Occipital lobe (tissue), 1 donor: ENCODE measurements at regions not wholly inside any gene's neighbourhood (a gene's known extent, or its start where the extent isn't known, plus 50 kb on each side); places are given as distances from the start of the nearest gene placed in this dataset.

Experiments used
- DNase-seq: peaks from one replicate; lab custom pipeline; 2025; lab: John Stamatoyannopoulos, UW

DNA sequence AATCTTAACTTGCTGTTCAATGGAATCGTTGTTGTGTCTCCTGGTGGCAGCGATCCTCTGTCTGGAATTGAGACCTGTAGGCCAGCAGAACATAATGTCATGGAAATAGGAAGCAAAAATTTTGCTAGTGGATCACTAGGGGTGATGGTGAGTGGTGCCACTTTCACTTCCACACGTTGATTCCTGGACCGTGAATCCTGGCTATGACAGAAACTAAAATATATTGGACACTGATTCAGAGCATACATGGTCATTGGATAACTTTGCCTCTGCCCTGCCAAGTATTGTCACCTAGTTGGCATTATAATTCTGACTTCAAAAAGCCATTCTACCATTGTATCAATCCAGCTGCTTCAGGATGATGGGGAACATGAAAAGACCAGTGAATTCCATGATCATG lies 353.2 kb downstream of the IRX1 start:
- no peak for DNase-seq

DNA sequence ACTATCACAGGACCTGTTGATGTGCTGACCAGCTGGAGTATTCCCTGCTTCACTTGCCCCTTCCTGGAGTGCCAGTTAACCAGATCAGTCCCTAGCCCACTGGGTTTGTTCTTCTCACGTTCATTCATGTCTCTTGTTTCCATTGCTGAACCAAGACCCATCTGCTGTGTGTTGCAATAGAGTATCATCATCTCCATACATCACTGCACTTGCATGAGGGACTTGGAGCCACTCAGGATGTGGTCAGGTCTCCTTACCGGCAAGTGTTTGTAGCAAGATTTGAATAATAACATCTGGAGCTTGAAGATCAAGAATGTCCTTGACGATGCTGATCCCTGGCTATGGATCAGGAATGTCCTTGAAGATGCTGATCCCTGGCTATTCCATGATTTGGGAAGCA lies 358.6 kb downstream of the IRX1 start:
- no peak for DNase-seq

DNA sequence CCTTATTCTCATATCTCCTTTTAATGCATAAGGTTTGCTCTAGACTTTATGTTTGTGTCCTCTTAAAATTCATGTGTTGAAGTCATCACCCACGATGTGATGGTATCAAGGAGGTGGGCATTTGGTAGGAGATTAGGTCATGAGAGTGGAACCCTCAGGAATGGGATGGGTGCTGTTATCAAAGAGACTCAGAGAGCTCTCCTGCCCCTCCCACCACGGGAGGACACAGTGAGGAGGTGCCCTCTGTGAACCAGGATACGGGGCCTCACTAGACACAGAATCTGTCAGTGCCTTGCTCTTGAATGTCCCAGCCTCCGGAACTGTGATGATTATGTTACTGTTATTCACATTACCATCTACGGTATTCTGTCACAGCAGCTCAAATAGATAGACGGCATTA lies 359.0 kb downstream of the IRX1 start:
- DNase-seq = no peak

DNA sequence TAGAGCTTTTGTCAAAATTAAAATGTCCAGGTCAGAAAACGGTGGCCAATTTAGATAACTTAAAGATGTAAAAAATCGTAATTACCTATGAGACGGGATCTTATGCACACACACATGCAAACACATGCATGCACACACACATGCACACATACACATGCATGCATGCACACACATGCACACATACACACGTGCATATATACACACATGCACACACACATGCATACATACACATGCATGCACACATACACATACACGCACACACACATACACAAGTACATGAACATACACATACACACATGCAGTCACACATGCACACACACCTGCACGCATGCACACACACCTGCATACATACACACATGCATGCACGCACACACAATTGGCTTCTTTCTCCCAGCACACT lies 362.0 kb downstream of the IRX1 start:
- no peak for DNase-seq

DNA sequence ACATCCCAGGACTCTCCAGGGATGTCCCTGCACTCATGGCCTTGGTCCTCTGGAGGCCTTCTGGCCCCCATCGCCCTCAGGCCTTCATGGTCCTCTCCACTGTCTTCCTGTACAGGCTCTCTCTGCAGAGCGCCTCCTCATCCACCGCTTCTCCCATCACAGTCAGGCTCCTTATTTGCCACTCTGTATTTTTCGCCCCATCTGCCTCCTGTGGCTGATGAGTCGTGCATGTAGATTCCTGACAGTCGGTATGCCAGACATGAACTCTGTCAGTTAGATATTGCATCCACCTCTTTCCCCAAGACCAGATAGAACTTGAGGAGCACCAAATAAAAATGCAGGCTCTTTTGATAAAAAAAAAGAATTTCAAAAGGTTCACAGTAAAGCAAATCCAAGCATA lies 362.8 kb downstream of the IRX1 start:
- DNase-seq = no peak

DNA sequence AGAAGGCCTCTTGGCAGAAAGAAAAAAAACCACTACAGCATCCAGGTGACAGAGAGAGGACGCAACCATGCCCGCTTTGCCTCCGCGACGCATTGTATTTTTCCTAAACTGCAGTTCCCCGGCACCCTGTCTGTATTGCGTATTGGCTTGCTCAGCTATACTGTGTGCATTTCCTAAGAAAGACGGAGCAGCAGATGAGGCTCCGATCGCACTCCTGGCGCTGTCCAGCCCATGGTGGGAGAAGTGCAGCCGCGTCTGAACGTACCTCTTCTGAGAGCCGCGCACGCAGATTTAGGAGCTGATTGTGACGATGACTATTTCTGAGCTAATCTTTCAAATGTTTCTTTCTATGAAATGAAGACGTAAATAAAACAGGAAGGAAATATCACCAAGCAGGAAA lies 366.5 kb downstream of the IRX1 start:
- no peak for DNase-seq

DNA sequence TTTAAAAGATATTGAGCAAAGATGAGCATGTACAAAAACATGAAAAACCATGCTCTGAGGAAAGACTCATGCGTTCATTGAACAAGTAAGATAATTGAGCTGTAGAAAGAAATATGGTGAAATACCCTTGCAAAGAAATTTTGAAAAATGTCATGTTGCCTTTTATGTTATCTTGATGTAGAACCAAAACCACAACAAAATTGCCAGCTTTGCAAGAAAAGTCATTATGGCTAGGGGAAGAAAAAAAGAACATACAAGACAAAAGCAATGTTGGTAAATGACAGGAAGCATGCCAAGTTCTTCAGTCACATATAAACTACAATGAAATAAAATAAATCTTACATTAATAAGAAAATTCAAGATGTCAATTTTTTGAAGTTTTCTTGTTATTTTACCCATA lies 368.0 kb downstream of the IRX1 start:
- DNase-seq = no peak

DNA sequence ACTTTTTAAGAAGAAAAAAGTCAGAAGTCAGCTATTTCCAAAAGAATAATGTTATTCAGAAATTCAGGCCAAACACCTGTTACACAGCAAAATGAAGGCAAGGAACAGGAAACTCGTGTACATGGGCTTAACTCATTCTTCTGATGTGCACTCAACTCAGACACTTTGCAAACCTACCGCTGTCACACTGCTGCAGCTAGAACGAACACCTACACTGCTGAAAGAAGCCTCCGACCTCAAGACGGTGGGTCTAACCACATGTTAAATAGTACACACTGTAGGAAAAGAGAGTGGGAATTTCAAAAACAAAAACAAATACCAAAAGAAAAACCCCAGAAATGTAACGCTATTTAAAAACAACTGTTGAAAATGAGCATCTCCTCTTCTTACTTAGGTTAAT lies 384.5 kb downstream of the IRX1 start:
- no peak for DNase-seq

DNA sequence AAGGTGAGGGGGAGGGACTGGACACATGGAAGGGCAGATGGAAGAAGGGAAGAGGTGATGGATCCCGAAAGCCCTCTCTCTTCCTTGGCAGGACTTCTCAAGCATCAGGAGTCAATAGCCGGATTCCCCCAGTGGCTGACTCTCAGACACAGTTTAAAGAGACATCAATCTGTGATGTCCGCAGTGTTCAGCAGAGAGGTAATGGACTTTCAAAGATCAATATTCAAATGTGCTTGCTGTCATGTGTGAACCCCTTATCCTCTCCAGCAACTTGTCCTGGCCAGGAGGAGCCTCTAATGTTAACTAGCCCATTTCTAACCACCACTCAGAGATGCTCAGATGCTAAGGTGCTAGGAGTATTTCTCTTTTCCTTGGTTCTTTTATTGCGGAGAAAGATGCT lies 392.2 kb downstream of the IRX1 start:
- no peak for DNase-seq

DNA sequence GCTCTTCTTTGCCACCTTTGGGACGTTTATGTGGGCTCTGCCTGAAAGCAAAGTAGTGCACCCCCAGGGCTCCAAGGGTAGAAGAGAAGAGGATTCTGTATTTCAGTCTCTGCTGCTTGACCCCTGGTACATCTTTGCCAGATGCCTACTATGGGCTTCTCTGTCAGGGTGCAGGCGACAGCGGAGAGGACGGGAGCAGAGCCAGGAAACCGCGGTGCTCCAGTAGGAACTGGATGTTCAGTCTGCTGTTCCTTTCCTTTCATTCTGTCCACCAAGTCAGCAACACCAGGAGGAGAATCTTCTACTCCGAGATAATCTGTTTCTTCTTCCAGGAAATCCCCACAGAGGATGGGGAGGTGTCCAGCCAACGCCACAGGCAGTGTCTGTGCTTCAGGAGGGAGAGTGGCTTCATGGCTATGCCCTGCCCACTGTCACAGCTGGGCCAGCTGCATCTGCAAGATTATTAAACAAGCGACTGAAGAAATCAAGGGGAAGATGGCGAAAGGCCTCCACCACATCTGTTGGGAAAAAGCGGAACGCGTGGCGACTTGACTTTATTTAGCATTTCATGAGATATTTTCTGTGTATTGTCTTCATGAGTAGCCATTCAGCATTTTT lies 398.3 kb downstream of the IRX1 start:
- DNase-seq = no peak

DNA sequence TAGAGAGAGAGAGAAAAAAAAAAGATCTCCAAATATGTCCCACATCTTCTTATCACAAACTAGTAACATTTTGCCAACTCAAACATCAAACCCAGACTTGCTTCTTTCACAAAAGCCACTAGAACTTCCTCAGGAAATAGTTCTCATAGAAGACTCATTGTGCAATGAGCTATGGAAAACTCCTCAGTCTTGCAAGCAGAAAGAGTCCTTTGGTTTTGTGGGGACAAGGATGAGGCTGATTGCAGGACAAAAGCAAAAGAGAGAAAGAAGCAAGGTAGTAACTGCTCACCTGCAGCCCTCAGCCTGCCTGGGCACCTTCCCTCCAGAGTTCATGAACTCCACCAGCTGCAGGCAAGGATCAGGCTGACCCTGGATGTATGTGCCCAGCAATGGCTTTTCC lies 399.0 kb downstream of the IRX1 start:
- DNase-seq = no peak

DNA sequence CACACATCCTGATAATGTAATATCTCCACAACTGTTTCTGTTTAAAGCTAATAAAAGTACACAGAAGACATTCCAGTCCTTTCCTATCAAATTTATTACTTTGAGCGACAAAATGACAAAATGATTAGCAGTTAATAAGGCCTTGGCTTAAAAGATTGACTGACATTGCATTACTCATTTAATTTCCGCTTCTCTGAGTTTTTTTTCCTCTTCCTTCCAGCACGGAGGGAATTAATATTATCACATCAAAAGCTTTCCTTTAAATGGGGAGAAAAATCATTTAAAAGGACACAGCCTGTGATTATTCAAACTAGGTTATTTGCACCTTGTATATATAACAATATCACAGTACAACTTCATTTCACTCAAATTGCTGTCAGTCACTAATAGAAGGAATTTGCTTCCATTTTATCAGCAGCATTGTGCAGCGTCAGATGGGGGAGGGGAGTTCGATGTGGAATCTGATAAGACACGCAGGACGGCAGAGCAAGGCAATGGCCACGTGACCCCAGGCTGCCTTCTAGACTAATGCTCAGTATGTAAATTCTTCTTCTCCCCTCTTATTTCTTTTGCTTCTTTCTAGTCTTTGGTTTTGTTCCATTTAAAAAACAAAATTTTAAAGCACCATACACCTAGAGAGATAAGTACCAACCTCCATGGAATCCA lies 400.5 kb downstream of the IRX1 start:
- no peak for DNase-seq

DNA sequence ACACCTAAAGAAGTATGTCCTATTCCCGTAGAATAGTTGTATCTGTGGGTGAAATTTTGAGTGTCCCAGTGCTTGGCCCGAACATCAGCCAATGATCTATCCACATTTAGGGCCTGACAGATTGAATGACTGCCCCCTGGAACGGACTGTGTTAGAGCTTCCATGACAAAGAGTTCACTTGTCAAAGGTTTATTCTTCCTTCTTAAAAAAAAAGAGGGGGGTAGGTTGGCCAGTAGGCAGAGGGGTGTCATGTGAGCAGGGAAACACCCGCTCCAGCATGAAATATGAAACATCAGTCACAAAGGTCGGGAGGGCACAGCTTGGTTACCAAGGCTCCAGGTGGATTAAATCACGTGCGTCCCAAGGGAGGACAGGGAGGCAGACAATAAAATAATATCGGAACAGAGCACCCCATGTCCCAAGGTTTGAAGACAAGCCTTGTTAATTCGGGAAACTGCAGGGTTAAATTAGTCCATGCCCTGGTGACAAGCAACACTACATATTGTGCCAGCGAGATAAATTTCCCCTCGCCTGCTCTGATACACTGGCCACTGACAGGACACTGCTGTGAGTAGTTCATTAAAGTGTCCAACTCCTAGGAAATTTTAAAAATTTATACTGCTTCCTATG lies 401.2 kb downstream of the IRX1 start:
- no peak for DNase-seq

DNA sequence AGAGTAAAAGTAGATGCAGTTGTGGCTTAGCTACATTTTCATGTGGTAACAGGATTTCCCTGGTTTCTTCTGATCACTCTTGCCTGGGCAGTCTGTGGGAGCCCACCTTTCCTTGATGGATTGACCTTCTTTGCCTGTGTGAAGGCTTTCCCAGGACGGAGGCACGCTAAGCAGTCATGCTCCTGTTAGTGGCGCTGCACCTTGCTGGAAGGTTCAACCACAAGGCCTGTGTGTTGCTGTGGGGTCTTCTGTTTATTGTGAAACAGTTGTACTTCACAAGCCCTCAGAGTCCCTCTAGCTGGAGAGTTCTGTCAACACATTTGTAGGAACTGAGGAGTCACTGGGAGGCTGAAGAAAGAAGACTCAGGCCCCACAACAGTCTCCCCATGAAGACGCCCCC lies 402.0 kb downstream of the IRX1 start:
- no peak for DNase-seq

DNA sequence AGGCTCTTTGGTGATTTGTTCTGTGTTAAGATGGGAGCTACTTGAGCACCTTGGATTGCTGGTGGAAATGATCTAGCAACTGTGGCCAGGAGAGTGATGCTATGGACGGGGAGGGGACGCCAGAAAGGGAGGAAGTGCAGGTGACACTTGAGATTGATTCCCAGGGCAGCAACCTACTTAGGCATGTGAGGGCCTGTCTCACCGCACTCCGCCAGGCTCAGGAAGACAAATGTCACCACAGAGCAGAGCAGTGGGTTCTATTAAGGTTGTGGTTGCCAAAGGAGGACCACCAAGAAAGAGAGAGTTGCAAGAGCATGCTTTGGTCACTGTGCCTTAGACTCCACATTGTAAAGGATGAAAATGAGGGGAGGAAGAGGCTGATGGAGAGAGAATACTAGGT lies 404.3 kb downstream of the IRX1 start:
- DNase-seq = no peak

DNA sequence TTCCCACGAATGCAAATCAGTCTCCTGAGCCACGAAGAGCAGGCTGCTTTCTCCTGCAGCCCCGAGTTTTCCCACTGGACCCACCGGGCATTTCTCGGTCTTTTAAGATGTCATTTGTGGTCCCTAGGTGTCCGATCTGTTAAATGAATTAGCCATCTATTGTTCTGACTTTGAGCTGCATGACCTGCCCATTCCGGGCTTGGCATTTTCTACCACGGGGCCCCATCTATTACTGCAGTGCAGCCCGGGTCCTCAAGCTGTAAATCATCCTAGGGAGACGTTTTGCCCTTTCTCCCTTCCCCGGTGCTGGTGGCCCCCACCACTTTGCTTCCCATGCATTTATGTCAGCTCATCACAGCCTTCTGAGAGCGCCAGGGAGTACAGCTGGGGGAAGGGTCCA lies 405.4 kb downstream of the IRX1 start:
- DNase-seq = no peak

DNA sequence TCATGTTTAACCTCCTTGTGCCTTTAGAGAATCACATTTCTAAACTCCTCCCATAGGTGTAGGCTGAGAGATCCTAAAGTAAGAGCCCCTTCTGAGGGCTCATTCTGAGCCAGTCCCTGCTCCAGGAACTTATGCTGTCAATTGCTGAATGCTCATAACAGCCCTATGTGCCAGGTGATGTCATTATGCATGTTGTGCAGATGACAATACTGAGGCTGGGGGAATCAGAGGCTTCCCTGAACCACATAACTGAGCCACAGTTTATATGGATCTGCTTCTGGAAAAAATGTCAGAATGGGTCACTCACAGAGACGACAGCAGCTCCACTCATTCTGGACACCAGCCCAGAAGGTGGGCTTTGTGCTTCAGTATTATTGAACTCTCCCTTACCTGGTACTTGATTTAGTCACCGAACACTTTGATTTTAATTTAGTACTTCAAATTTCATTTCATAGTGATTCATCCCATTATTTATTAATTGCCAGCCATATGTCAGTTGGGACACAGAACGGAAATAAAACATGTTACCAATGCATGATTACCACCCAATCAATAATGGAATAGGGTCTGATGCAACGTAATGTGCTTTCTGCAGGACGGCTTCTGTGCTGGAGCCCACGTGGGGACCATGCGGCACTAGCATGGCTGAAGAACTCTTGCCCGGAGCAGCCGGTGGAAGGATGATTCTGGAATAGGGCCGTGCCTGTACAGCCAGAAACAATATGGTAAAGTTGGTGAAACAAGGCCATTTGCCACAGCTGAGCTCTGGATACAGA lies 406.3 kb downstream of the IRX1 start:
- no peak for DNase-seq

DNA sequence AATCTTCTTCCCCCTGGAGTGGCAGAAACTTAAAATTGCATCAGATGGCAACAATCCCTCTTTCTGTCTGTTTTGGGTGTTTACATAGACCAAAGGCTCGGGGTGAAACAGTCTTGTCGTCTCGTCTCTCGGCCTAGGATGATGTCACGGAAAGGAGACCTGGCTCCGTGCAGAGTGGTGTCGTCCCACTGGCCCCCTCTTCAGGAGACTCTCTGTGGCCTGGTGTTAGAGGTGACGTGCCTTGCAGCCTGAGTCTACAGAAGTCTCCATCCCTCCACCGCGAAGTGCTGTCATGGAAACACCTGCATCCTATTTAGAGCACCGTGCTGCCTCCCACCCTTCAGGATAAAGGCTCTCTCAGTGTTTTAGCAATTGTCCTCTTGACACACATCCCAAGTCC lies 409.7 kb downstream of the IRX1 start:
- no peak for DNase-seq

DNA sequence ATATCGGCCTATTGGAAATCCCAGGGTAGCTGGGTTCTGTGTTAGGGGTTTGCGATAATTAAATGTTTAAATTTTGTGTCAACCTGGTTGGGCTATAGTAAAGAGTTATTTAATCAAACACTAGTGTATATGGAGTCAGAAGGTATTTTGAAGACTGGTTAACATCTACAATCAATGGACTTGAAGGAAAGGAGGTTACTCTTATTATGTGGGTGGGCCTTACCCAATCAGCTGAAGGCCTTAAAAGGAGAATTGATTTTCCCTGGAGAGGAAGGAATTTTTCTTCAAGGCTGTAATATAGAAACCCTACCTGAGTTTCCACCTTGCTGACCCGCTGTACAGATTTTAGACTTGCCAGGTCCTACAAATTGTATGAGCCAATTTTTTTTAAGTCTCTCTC lies 411.4 kb downstream of the IRX1 start:
- DNase-seq = no peak

DNA sequence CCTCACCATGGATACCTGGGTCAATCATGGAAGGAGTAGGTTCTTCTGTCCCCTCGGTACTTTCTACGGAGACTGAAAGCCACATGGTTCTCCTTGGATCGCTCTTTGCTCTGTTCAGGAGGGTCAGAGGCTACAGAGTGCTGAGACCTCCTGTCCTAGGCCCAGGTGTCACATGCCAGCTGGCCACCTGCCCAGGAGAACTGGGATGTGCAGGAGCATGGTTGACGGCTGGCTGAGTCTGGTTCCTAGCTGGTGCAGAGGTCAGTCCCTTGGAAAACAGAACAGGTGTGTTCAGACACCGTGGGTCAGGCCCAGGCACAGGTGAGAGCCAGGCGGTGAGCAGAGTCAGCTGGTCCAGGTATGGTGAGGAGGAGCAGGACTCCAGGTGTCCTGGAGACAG lies 416.3 kb downstream of the IRX1 start:
- no peak for DNase-seq

DNA sequence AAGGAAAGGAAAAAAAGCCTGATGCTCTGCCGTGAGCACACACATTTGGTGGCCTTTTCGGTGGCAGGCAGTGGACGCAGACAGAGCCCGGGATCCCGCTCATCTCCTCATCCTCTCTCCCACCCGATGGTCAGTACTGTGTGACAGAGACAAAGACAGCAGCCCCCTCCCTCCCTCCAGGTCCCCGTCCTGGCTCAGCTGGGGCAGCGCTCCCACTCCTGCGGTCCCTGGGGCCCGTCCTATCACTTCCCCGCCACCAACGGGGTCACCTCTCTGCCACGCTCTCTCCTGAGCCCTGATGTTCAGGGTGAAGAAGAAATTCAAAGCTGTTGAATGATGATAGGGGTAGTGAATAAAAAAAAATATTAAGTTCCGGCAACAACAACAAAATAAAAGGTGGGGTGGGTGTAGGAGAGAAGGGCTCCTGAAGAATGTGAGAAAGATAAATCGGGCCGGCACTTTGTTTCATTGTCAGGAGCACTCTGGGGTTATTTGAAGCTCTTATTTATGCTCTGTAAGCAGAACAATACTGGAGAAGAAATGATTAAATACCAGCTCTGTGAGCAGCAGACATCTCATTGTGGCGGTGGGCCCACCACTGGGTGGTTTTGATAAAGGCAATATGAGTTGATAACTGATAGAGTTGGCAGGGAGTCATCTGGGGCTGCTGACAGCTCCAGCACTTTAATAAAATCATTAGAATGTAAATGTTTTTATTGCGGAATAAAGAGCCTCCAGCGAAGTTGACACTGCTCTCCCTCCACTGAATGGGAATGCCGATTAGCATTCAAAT lies 417.7 kb downstream of the IRX1 start:
- no peak for DNase-seq

DNA sequence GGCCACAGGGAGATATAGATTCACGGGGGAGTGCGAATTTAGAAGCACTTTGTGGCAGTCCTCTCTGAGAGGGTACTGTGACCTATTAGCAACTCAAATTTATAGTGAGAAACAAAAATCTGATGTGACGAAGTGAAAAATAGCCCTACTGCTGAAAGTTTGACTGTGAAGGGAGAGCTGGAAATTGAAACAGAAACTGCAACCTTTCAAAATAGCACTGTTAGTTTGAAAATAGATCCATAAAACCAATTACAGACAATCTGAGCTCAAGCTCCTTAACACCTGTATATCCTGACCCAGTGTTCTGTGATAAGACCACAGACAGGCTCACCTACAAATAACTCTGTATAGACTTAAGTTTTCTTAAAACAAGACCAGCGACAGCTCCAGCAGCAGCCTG lies 420.1 kb downstream of the IRX1 start:
- no peak for DNase-seq
